H1 (cell line): ENCODE measurements at regions not wholly inside any gene's neighbourhood (a gene's known extent, or its start where the extent isn't known, plus 50 kb on each side); places are given as distances from the start of the nearest gene placed in this dataset.

Experiments
- CTCF ChIA-PET: fragments of 300-600 bp; sonication (Branson Sonifier 250); formaldehyde crosslinking; loops from one replicate; lab custom pipeline; 2021; ENCODE audit not compliant: partially characterized antibody; lab: Charles Lee
- POLR2A ChIA-PET: fragments of 300-600 bp; sonication (Branson Sonifier 250); formaldehyde crosslinking; loops from one replicate; lab custom pipeline; 2021; ENCODE audit warnings: inconsistent platforms; ENCODE audit not compliant: partially characterized antibody; lab: Charles Lee
- DNase-seq, 2 experiments: peaks; one replicate each; pipeline versions ENCODE4 v3.0.0 to v3.0.0-alpha.2; 2010 to 2022; ENCODE audit warnings: low spot score in 2 of 2, low read depth in 1 of 2, mixed read lengths in 1 of 2
- FAIRE-seq: peaks from 2 replicates; lab custom pipeline; 2011; peaks lifted over from hg19 to GRCh38; lab: Jason Lieb, UNC
- H2AFZ ChIP-seq: 2 replicates; pipeline ENCODE4 v1.8.1; 2012; ENCODE audit warnings: low read length, inconsistent platforms
- H2AK5ac ChIP-seq: 2 replicates; pipeline ENCODE4 v1.6.1; 2013; ENCODE audit warnings: low read depth, low read length
- H2BK120ac ChIP-seq: replicated peaks from 2 replicates; pipeline ENCODE3; 2013; ENCODE audit warnings: low read depth, low read length, inconsistent platforms
- H2BK12ac ChIP-seq: 2 replicates; pipeline ENCODE4 v1.6.1; 2013; ENCODE audit warnings: low read depth, low read length
- H2BK15ac ChIP-seq: 2 replicates; pipeline ENCODE4 v1.6.1; 2013; ENCODE audit warnings: low read length
- H2BK20ac ChIP-seq: 2 replicates; pipeline ENCODE4 v1.6.1; 2013; ENCODE audit warnings: low read length
- H2BK5ac ChIP-seq: 2 replicates; pipeline ENCODE4 v1.6.1; 2013; ENCODE audit warnings: low read depth, low read length
- H3K14ac ChIP-seq: 2 replicates; pipeline ENCODE4 v1.6.1; 2013; ENCODE audit warnings: inconsistent platforms; ENCODE audit not compliant: insufficient read length
- H3K18ac ChIP-seq: 2 replicates; pipeline ENCODE4 v1.6.1; 2013; ENCODE audit warnings: low read length; ENCODE audit errors: extremely low read depth
- H3K23ac ChIP-seq: 2 replicates; pipeline ENCODE4 v1.6.1; 2013; ENCODE audit warnings: inconsistent platforms; ENCODE audit not compliant: insufficient read length
- H3K23me2 ChIP-seq: 2 replicates; pipeline ENCODE4 v1.6.1; 2013; ENCODE audit warnings: low read depth, low read length
- H3K27ac ChIP-seq: 2 replicates; pipeline ENCODE4 v1.6.1; 2011; ENCODE audit warnings: low read depth, low read length, inconsistent platforms
- H3K27me3 ChIP-seq, 4 experiments: replicated peaks in 1 of 4; 1 replicate in 1 of 4; 2 replicates in 3 of 4; pipeline versions ENCODE4 v1.6.1 to v1.8.1; 2011 to 2013; ENCODE audit warnings: low read length in 3 of 4, mild to moderate bottlenecking in 3 of 4, inconsistent platforms in 2 of 4, mixed read lengths in 2 of 4, moderate library complexity in 1 of 4; ENCODE audit not compliant: control insufficient read depth in 3 of 4, insufficient read depth in 3 of 4; ENCODE audit errors: extremely low read depth in 1 of 4
- H3K36me3 ChIP-seq, 4 experiments: 2 replicates each; pipeline versions ENCODE4 v1.6.1 to v1.8.1; 2011 to 2013; ENCODE audit warnings: mild to moderate bottlenecking in 4 of 4, low read length in 3 of 4, moderate library complexity in 2 of 4, control low read depth in 1 of 4, inconsistent platforms in 1 of 4; ENCODE audit not compliant: insufficient read depth in 4 of 4, control insufficient read depth in 2 of 4
- H3K4ac ChIP-seq: replicated peaks from 2 replicates; pipeline ENCODE3; 2013; ENCODE audit warnings: low read length, low read depth, mixed read lengths, inconsistent platforms; ENCODE audit not compliant: insufficient read length
- H3K4me1 ChIP-seq, 4 experiments: replicated peaks in 1 of 4; 1 replicate in 1 of 4; 2 replicates in 3 of 4; pipeline versions ENCODE4 v1.6.1 to v1.8.1; 2011 to 2013; ENCODE audit warnings: low read length in 3 of 4, inconsistent platforms in 2 of 4, mixed read lengths in 1 of 4; ENCODE audit not compliant: insufficient read depth in 4 of 4, control insufficient read depth in 3 of 4
- H3K4me2 ChIP-seq, 2 experiments: 2 replicates each; pipeline versions ENCODE4 v1.6.1 to v1.8.1; 2011 to 2013; ENCODE audit warnings: low read depth in 2 of 2, low read length in 2 of 2, control low read depth in 1 of 2, inconsistent platforms in 1 of 2, mild to moderate bottlenecking in 1 of 2; ENCODE audit not compliant: insufficient read depth in 1 of 2
- H3K4me3 ChIP-seq, 4 experiments: fragments of 200-600, 300-600 bp in 1 of 4; sonication (generic), shearing (Covaris generic), sonication (Bioruptor Twin) in 1 of 4; 2 replicates each; pipeline versions ENCODE4 v1.5.1 to v1.8.1; 2011 to 2016; ENCODE audit warnings: low read length in 4 of 4, low read depth in 3 of 4, control low read depth in 2 of 4, inconsistent platforms in 2 of 4, mild to moderate bottlenecking in 2 of 4, mixed read lengths in 1 of 4, moderate library complexity in 1 of 4; ENCODE audit not compliant: insufficient read depth in 2 of 4; ENCODE audit errors: extremely low read depth in 1 of 4
- H3K56ac ChIP-seq: replicated peaks from 2 replicates; pipeline ENCODE3; 2013; ENCODE audit warnings: low read depth, mild to moderate bottlenecking, mixed read lengths, low read length, inconsistent platforms; ENCODE audit not compliant: insufficient read length
- H3K79me1 ChIP-seq: 2 replicates; pipeline ENCODE4 v1.6.1; 2013; ENCODE audit warnings: low read depth, low read length, control low read depth
- H3K79me2 ChIP-seq, 2 experiments: 2 replicates each; pipeline versions ENCODE4 v1.6.1 to v1.8.1; 2012 to 2013; ENCODE audit warnings: low read length in 2 of 2, mild to moderate bottlenecking in 2 of 2, inconsistent platforms in 1 of 2; ENCODE audit not compliant: insufficient read depth in 2 of 2, control insufficient read depth in 1 of 2
- H3K9ac ChIP-seq, 4 experiments: replicated peaks in 1 of 4; 1 replicate in 1 of 4; 2 replicates in 3 of 4; pipeline versions ENCODE4 v1.6.1 to v1.8.1; 2011 to 2013; ENCODE audit warnings: low read depth in 3 of 4, low read length in 3 of 4, control low read depth in 2 of 4, mild to moderate bottlenecking in 2 of 4, moderate library complexity in 2 of 4, inconsistent platforms in 1 of 4; ENCODE audit errors: extremely low read depth in 1 of 4
- H3K9me3 ChIP-seq, 2 experiments: 2 replicates each; pipeline versions ENCODE4 v1.6.1 to v1.8.1; 2012 to 2013; ENCODE audit warnings: mild to moderate bottlenecking in 2 of 2, moderate library complexity in 2 of 2, control low read depth in 1 of 2, inconsistent platforms in 1 of 2, low read depth in 1 of 2, low read length in 1 of 2, mixed read lengths in 1 of 2; ENCODE audit not compliant: insufficient read depth in 2 of 2
- H4K20me1 ChIP-seq, 2 experiments: replicated peaks in 1 of 2; 2 replicates each; pipeline versions ENCODE3 to v1.8.1; 2011 to 2013; ENCODE audit warnings: inconsistent platforms in 2 of 2, low read length in 2 of 2, mild to moderate bottlenecking in 1 of 2; ENCODE audit not compliant: insufficient read depth in 2 of 2, control insufficient read depth in 1 of 2
- H4K5ac ChIP-seq: 2 replicates; pipeline ENCODE4 v1.6.1; 2013; ENCODE audit warnings: low read length, low read depth, mixed read lengths, inconsistent platforms; ENCODE audit not compliant: insufficient read length
- H4K8ac ChIP-seq: 2 replicates; pipeline ENCODE4 v1.8.0; 2013; ENCODE audit warnings: mild to moderate bottlenecking, moderate library complexity, low read length, inconsistent platforms; ENCODE audit not compliant: insufficient read depth; ENCODE audit errors: extremely low read depth
- H4K91ac ChIP-seq: replicated peaks from 2 replicates; pipeline ENCODE3; 2013; ENCODE audit warnings: low read length, mixed read lengths, inconsistent platforms; ENCODE audit not compliant: insufficient read length
- EGR1 ChIP-seq: IDR thresholded peaks from 2 replicates; pipeline ENCODE4 v1.6.1; 2011; ENCODE audit warnings: low read depth, low read length, borderline replicate concordance
- EP300 ChIP-seq, 2 experiments: IDR thresholded peaks; 1 replicate in 1 of 2; 2 replicates in 1 of 2; pipeline ENCODE4 v1.6.1; 2011 to 2012; ENCODE audit warnings: low read depth in 2 of 2, low read length in 2 of 2, mild to moderate bottlenecking in 2 of 2, borderline replicate concordance in 1 of 2, inconsistent platforms in 1 of 2, moderate library complexity in 1 of 2
- FOSL1 ChIP-seq: IDR thresholded peaks from 2 replicates; pipeline ENCODE4 v1.6.1; 2011; ENCODE audit warnings: mild to moderate bottlenecking, low read depth, low read length, moderate library complexity; ENCODE audit not compliant: insufficient read depth
- MAX ChIP-seq: IDR thresholded peaks from 2 replicates; pipeline ENCODE4 v1.6.1; 2012; ENCODE audit warnings: inconsistent platforms
- TEAD4 ChIP-seq: IDR thresholded peaks from 2 replicates; pipeline ENCODE4 v1.6.1; 2012; ENCODE audit warnings: low read depth, low read length, inconsistent platforms, mixed read lengths

DNA sequence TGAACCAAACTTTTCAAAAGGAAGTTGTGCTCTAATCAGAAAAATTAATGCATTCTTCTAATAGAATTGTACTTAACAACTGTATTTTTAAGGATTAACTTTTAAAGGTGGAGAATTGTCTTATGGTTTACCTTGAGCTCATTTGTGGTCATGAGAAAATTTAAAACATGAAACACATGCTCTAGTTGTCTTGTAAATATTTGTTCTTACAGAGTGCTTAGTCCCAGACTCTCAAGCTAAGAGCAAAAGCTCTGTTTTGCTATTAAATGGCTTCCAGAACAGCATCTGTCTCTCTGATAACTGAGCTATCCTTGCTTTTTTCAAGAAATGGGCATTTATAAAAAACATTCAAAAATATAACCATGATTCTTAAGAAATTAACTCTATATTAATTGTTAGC lies 512.2 kb upstream of the SYNCRIP start:
- H3K9ac ChIP-seq = no peak overlapping the region

More for the DNA sequence above, 512.2 kb upstream of the SYNCRIP start:
- ChIA-PET POLR2A (no interaction called here), CTCF (interaction anchor here (1.9 to 2.0 kb wide), 2 partner anchors 10 to 233 kb away, joined by 4 read pairs; no protein-coding TSS in a partner anchor)
- H3K4ac ChIP-seq = no peak overlapping the region
- H3K4me3 ChIP-seq = no peak overlapping the region
- no peak overlapping the region for H4K91ac ChIP-seq
- no peak overlapping the region for H2BK12ac ChIP-seq
- no peak overlapping the region for H3K14ac ChIP-seq
- H3K79me1 ChIP-seq = no peaks in the 10 kb centered on the region
- no peak overlapping the region for H2BK120ac ChIP-seq
- no peak overlapping the region for H2BK20ac ChIP-seq
- no peak overlapping the region for H4K8ac ChIP-seq
- no peak overlapping the region for H2AK5ac ChIP-seq
- no peaks in the 10 kb centered on the region for H3K27me3 ChIP-seq
- no peak overlapping the region for H2AFZ ChIP-seq
- H4K20me1 ChIP-seq = peaks cover 0 to 1% of the 10 kb centered on the region in 2 experiments
- FAIRE-seq (no peak), DNase-seq (no peak)
- no peak overlapping the region for H3K27ac ChIP-seq
- H3K36me3 ChIP-seq = no peaks in the 10 kb centered on the region
- H2BK5ac ChIP-seq = no peak overlapping the region
- H4K5ac ChIP-seq = no peak overlapping the region
- H3K9me3 ChIP-seq = no peaks in the 10 kb centered on the region
- no peak overlapping the region for H3K18ac ChIP-seq
- peaks cover 0 to 8% (median 0%) of the 10 kb centered on the region in 4 experiments; a peak in 2 of 7 replicates for H3K4me1 ChIP-seq
- no peaks in the 10 kb centered on the region for H3K79me2 ChIP-seq
- no peak overlapping the region for H3K4me2 ChIP-seq
- TF ChIP-seq FOSL1 (no peak), TEAD4 (no peak), EP300 (IDR thresholded peaks at IDR 0.05; ENCODE audit: borderline replicate concordance in 1 of 2, low read depth in 2 of 2, low read length in 2 of 2) (no peak), EGR1 (no peak), MAX (no peak)
- H2BK15ac ChIP-seq = no peak overlapping the region
- no peak overlapping the region for H3K56ac ChIP-seq
- H3K23ac ChIP-seq = no peak overlapping the region
- 0 out of 2 replicates have a peak, but pooled peaks cover 1% of the 10 kb centered on the region for H3K23me2 ChIP-seq
